Small intestine (tissue), 7 donors: ENCODE measurements at regions not wholly inside any gene's neighbourhood (a gene's known extent, or its start where the extent isn't known, plus 50 kb on each side); places are given as distances from the start of the nearest gene placed in this dataset.

Experiments
- DNase-seq, 2 donors: peaks; one replicate each; pipeline versions ENCODE4 v3.0.0 to v3.0.0-alpha.2; 2013
- FAIRE-seq: peaks from 2 replicates; lab custom pipeline; 2012; peaks lifted over from hg19 to GRCh38; lab: Jason Lieb, UNC
- H3K27ac ChIP-seq, 3 donors: one replicate each; pipeline ENCODE4 v1.5.1; 2013; ENCODE audit warnings: low read length in 2 of 3, mild to moderate bottlenecking in 2 of 3, control low read depth in 1 of 3, inconsistent platforms in 1 of 3, low read depth in 1 of 3, moderate library complexity in 1 of 3
- H3K27me3 ChIP-seq, 3 donors: one replicate each; pipeline ENCODE4 v1.6.1; 2013; ENCODE audit warnings: low read length in 3 of 3, inconsistent platforms in 1 of 3; ENCODE audit not compliant: control insufficient read depth in 3 of 3, insufficient read depth in 3 of 3
- H3K36me3 ChIP-seq, 3 donors: one replicate each; pipeline ENCODE4 v1.6.1; 2013; ENCODE audit warnings: low read length in 3 of 3, inconsistent platforms in 1 of 3, low read depth in 1 of 3, mild to moderate bottlenecking in 1 of 3, moderate library complexity in 1 of 3; ENCODE audit not compliant: control insufficient read depth in 3 of 3, insufficient read depth in 2 of 3
- H3K4me1 ChIP-seq, 3 donors: one replicate each; pipeline ENCODE4 v1.6.1; 2013; ENCODE audit warnings: low read length in 2 of 3, inconsistent platforms in 1 of 3, low read depth in 1 of 3, mild to moderate bottlenecking in 1 of 3, moderate library complexity in 1 of 3; ENCODE audit not compliant: control insufficient read depth in 3 of 3, insufficient read depth in 2 of 3
- H3K4me3 ChIP-seq, 3 donors: one replicate each; pipeline ENCODE4 v1.5.1; 2013; ENCODE audit warnings: low read length in 3 of 3, control low read depth in 1 of 3, inconsistent platforms in 1 of 3, low read depth in 1 of 3, mild to moderate bottlenecking in 1 of 3, moderate library complexity in 1 of 3
- H3K9me3 ChIP-seq, 2 donors: one replicate each; pipeline ENCODE4 v1.6.1; 2013; ENCODE audit warnings: low read depth in 1 of 2, low read length in 1 of 2; ENCODE audit not compliant: control insufficient read depth in 2 of 2, insufficient read depth in 1 of 2
- WGBS, 3 donors: extraction: QIAGEN DNeasy Blood & Tissue Kit; methylation state at CpG; one replicate each; pipeline ENCODE4 v1.1.7; 2013; 5-methylcytosine and 5-hydroxymethylcytosine counted together
- donor health status: healthy with polysubstance abuse.
- donor health status: control.
- donor health status: control.
- donor health status: Bipolar disorder and iron deficiency.
- donor health status: healthy.

GRCh38 chr12:60997869-60998378 lies 1262.3 kb upstream of the USP15 start:
- no peak for FAIRE-seq
- WGBS, 3 donors, result 41 to 51% (median 42%) methylated on average over 1 of the region's 1 CpG
- Histone ChIP-seq H3K36me3 (no peaks in the 10 kb centered on the region), H3K4me1 (no peaks in the 10 kb centered on the region), H3K9me3 (no peaks in the 10 kb centered on the region), H3K27me3 (no peaks in the 10 kb centered on the region), H3K27ac (no peak overlapping the region), H3K4me3 (no peak overlapping the region)
- DNase-seq, result no peak

GRCh38 chr12:61009192-61009591 lies 1251.0 kb upstream of the USP15 start:
- no peaks in the 10 kb centered on the region for H3K4me1 ChIP-seq
- DNase-seq, result no peak
- 66 to 76% (median 70%) methylated on average over 2 of the region's 2 CpGs for WGBS, 3 donors

GRCh38 chr12:61011767-61012423 lies 1248.3 kb upstream of the USP15 start:
- Histone ChIP-seq H3K27me3 (no peaks in the 10 kb centered on the region), H3K4me1 (no peaks in the 10 kb centered on the region), H3K9me3 (no peaks in the 10 kb centered on the region), H3K4me3 (no peak overlapping the region), H3K27ac (no peak overlapping the region), H3K36me3 (no peaks in the 10 kb centered on the region)
- DNase-seq (no peak), FAIRE-seq (no peak)
- WGBS, 3 donors, result 65 to 73% (median 68%) methylated on average over 2 of the region's 2 CpGs

More at GRCh38 chr12:61009192-61009591, 1251.0 kb upstream of the USP15 start:
- Histone ChIP-seq H3K9me3 (peaks cover 0 to 1% of the 10 kb centered on the region in 2 donors), H3K27ac (no peak overlapping the region), H3K4me3 (no peak overlapping the region), H3K27me3 (no peaks in the 10 kb centered on the region), H3K36me3 (no peaks in the 10 kb centered on the region)
- FAIRE-seq, result no peak

- H3K4me3 ChIP-seq, result no peak overlapping the region
- H3K36me3 ChIP-seq, result no peaks in the 10 kb centered on the region
- H3K27me3 ChIP-seq, result no peaks in the 10 kb centered on the region
- no peak for FAIRE-seq
- no peaks in the 10 kb centered on the region for H3K4me1 ChIP-seq
- no peak overlapping the region for H3K27ac ChIP-seq
- H3K9me3 ChIP-seq, result peaks cover 0 to 6% of the 10 kb centered on the region in 2 donors
- no peak for DNase-seq
Measured at GRCh38 chr12:61018571-61018970, 1241.6 kb upstream of the USP15 start.

GRCh38 chr12:61023231-61023630 lies 1237.0 kb upstream of the USP15 start:
- FAIRE-seq, result no peak
- peaks cover 0 to 13% of the 10 kb centered on the region in 2 donors for H3K9me3 ChIP-seq
- 76 to 85% (median 81%) methylated on average over 15 of the region's 15 CpGs for WGBS, 3 donors
- no peak overlapping the region for H3K4me3 ChIP-seq
- no peaks in the 10 kb centered on the region for H3K4me1 ChIP-seq
- H3K36me3 ChIP-seq, result no peaks in the 10 kb centered on the region
- no peaks in the 10 kb centered on the region for H3K27me3 ChIP-seq
- no peak for DNase-seq
- H3K27ac ChIP-seq, result no peak overlapping the region

DNA sequence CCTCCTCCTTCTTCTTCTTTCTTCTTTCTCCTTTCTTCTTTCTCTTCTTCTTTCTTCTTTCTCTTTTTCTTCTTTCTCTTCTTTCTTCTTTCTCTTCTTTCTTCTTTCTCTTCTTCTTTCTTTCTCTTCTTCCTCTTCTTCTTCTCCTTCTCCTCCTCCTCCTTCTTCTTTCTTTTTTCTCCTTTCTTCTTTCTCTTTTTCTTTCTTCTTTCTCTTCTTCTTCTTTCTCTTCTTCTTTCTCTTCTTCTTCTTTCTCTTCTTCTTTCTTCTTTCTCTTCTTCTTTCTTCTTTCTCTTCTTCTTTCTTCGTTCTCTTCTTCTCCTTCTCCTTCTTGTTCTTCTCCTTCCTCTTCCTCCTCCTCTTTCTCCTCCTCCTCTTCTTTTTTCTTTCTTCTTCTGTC lies 1230.7 kb upstream of the USP15 start:
- H3K4me3 ChIP-seq, result no peak overlapping the region
- DNase-seq (no peak), FAIRE-seq (no peak)
- 57 to 71% (median 70%) methylated on average over 1 of the region's 1 CpG for WGBS, 3 donors
- H3K36me3 ChIP-seq, result no peaks in the 10 kb centered on the region
- no peak overlapping the region for H3K27ac ChIP-seq
- H3K27me3 ChIP-seq, result no peaks in the 10 kb centered on the region
- H3K4me1 ChIP-seq, result no peaks in the 10 kb centered on the region
- H3K9me3 ChIP-seq, result peaks cover 0 to 14% of the 10 kb centered on the region in 2 donors

- Histone ChIP-seq H3K9me3 (no peaks in the 10 kb centered on the region), H3K4me3 (no peak overlapping the region), H3K4me1 (no peaks in the 10 kb centered on the region), H3K36me3 (no peaks in the 10 kb centered on the region), H3K27me3 (no peaks in the 10 kb centered on the region), H3K27ac (no peak overlapping the region)
- no peak for DNase-seq
- FAIRE-seq, result no peak
- 50 to 68% (median 51%) methylated on average over 1 of the region's 1 CpG for WGBS, 3 donors
Measured at GRCh38 chr12:61037792-61038191, 1222.4 kb upstream of the USP15 start.

DNA sequence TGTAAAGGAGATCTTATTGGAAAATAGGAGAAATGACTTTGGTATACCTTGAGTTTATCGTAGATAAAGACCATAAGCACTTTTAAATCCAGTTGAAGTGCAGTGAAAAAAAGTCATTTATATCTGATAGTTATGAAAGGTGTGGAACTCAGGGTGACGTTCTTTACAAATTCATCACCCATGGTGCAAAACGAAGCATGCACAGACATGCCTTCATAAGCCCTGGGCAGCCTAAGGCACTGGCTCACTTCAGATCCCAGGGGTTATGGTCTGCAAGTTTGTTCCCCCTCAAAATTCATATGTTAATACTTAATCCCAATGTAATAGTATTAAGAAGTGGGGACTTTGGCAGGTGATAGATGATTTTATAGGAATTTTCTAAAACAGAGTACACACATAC lies 1216.4 kb upstream of the USP15 start:
- no peaks in the 10 kb centered on the region for H3K9me3 ChIP-seq
- H3K36me3 ChIP-seq, result no peaks in the 10 kb centered on the region
- H3K27ac ChIP-seq, result no peak overlapping the region
- H3K4me1 ChIP-seq, result no peaks in the 10 kb centered on the region
- FAIRE-seq (no peak), DNase-seq (no peak)
- no peaks in the 10 kb centered on the region for H3K27me3 ChIP-seq
- WGBS, 3 donors, result 60 to 75% (median 66%) methylated on average over 3 of the region's 3 CpGs
- no peak overlapping the region for H3K4me3 ChIP-seq

DNA sequence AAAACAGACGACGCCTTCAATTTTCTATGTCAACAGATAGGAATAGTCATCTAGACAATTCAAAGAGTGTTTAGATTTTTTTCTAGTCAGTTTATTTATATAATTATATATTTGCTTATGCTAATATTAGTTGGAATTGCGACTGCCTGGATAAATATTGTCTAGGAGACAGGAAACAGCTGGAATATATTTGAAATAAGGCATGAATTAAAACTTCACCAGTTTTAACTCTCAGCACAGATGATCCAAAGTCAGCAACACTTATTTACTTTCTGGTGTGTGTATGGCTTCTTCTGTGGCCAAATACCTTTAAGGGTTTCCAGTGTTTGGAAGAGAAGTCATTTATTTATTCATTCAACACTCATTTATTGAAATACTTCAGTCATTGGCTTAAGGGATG lies 1215.4 kb upstream of the USP15 start:
- Histone ChIP-seq H3K36me3 (no peaks in the 10 kb centered on the region), H3K4me1 (no peaks in the 10 kb centered on the region), H3K27ac (no peak overlapping the region), H3K4me3 (no peak overlapping the region), H3K27me3 (no peaks in the 10 kb centered on the region), H3K9me3 (no peaks in the 10 kb centered on the region)
- DNase-seq (no peak), FAIRE-seq (no peak)
- 58 to 74% (median 63%) methylated on average over 3 of the region's 3 CpGs for WGBS, 3 donors
